ENCODE measurements at regions not wholly inside any gene's neighbourhood (a gene's known extent, or its start where the extent isn't known, plus 50 kb on each side); places are given as distances from the start of the nearest gene placed in this dataset.

- no peak for TF ChIP-seq POLR2A (IDR thresholded peaks at IDR 0.05)
- TF ChIP-seq, protein P1, sequence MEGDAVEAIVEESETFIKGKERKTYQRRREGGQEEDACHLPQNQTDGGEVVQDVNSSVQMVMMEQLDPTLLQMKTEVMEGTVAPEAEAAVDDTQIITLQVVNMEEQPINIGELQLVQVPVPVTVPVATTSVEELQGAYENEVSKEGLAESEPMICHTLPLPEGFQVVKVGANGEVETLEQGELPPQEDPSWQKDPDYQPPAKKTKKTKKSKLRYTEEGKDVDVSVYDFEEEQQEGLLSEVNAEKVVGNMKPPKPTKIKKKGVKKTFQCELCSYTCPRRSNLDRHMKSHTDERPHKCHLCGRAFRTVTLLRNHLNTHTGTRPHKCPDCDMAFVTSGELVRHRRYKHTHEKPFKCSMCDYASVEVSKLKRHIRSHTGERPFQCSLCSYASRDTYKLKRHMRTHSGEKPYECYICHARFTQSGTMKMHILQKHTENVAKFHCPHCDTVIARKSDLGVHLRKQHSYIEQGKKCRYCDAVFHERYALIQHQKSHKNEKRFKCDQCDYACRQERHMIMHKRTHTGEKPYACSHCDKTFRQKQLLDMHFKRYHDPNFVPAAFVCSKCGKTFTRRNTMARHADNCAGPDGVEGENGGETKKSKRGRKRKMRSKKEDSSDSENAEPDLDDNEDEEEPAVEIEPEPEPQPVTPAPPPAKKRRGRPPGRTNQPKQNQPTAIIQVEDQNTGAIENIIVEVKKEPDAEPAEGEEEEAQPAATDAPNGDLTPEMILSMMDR (IDR thresholded peaks at IDR 0.05): no peak
- no peak for TF ChIP-seq EP300 (IDR thresholded peaks at IDR 0.05)
Observed at GRCh38 chr3:67875338-67875737, 220.9 kb upstream of the SUCLG2 start.
